ENCODE measurements at regions not wholly inside any gene's neighbourhood (a gene's known extent, or its start where the extent isn't known, plus 50 kb on each side); places are given as distances from the start of the nearest gene placed in this dataset.
"Not testable (repeated sequence)": the region's sequence is repeated elsewhere in the genome, so short reads cannot be mapped to it uniquely, and the experiment has no call there.

GRCh38 chr6:126967296-126968005, 151.0 kb upstream of the RSPO3 start:
- peaks cover 4% of the 10 kb centered on the region; the same call in 1 of the 2 replicates for H3K9me2 ChIP-seq (ENCODE audit: insufficient read depth)
- BruUV-seq (replicated peaks), result no TSS peak
- no peaks in the 10 kb centered on the region for H3F3A ChIP-seq (ENCODE audit: insufficient read depth, low read depth)
- no peak overlapping the region for H3K27ac ChIP-seq
- H3K4me2 ChIP-seq, result no peak overlapping the region
- no peaks in the 10 kb centered on the region for H3K27me3 ChIP-seq (ENCODE audit: insufficient read depth, low read depth)
- no peak overlapping the region for H3K4me3 ChIP-seq
- intact Hi-C loops (cut with micrococcal nuclease; ENCODE audit: unreplicated experiment), result no loop called here
- DNase-seq, result no peak
- H2AFZ ChIP-seq, result no peak overlapping the region
- ChIA-PET CTCF (no interaction called here), POLR2A (ENCODE audit: unreplicated experiment) (no interaction called here)
- no peaks in the 10 kb centered on the region for H3K4me1 ChIP-seq (replicated peaks; ENCODE audit: insufficient read depth)
- H3K36me3 ChIP-seq (ENCODE audit: low read depth), result no peaks in the 10 kb centered on the region
- H3K9me3 ChIP-seq (ENCODE audit: insufficient read depth, low read depth), result no peaks in the 10 kb centered on the region
- no peak for TF ChIP-seq CTCF (conservative IDR thresholded peaks at IDR 0.05)
- TF ChIP-seq EZH2 (IDR thresholded peaks at IDR 0.05; ENCODE audit: low read depth), result no peak
- no peaks in the 10 kb centered on the region for H3K79me2 ChIP-seq (ENCODE audit: low read depth)
- no peaks in the 10 kb centered on the region for H4K20me1 ChIP-seq (ENCODE audit: insufficient read depth)

GRCh38 chr6:126976253-126976797, 142.1 kb upstream of the RSPO3 start:
- H4K20me1 ChIP-seq (ENCODE audit: insufficient read depth), result no peaks in the 10 kb centered on the region
- no peaks in the 10 kb centered on the region for H3F3A ChIP-seq (ENCODE audit: insufficient read depth, low read depth)
- no peaks in the 10 kb centered on the region; the same call in 1 of the 2 replicates for H3K9me3 ChIP-seq (ENCODE audit: insufficient read depth, low read depth)
- 0 out of 2 replicates have a peak, but pooled peaks cover 6% of the 10 kb centered on the region for H3K9me2 ChIP-seq (ENCODE audit: insufficient read depth)
- H3K27ac ChIP-seq, result no peak overlapping the region
- ChIA-PET POLR2A (ENCODE audit: unreplicated experiment) (no interaction called here), CTCF (no interaction called here)
- intact Hi-C loops (cut with micrococcal nuclease; ENCODE audit: unreplicated experiment), result no loop called here
- TF ChIP-seq CTCF (conservative IDR thresholded peaks at IDR 0.05), result no peak
- TF ChIP-seq EZH2 (IDR thresholded peaks at IDR 0.05; ENCODE audit: low read depth), result no peak
- no peak for DNase-seq
- H3K4me1 ChIP-seq (replicated peaks; ENCODE audit: insufficient read depth), result no peaks in the 10 kb centered on the region
- H3K4me2 ChIP-seq, result no peak overlapping the region
- H3K36me3 ChIP-seq (ENCODE audit: low read depth), result no peaks in the 10 kb centered on the region
- no peaks in the 10 kb centered on the region for H3K27me3 ChIP-seq (ENCODE audit: insufficient read depth, low read depth)
- H2AFZ ChIP-seq, result no peak overlapping the region
- no peak overlapping the region for H3K4me3 ChIP-seq
- H3K79me2 ChIP-seq (ENCODE audit: low read depth), result no peaks in the 10 kb centered on the region
- no TSS peak for BruUV-seq (replicated peaks)

- Histone ChIP-seq H3K36me3 (ENCODE audit: low read depth) (no peaks in the 10 kb centered on the region), H3K27ac (no peak overlapping the region)
- no TSS peak for BruUV-seq (replicated peaks)
These were observed 134.7 kb upstream of the RSPO3 start for GRCh38 chr6:126983779-126984178.

GRCh38 chr6:126988125-126988524, 130.3 kb upstream of the RSPO3 start:
- H3K9me2 ChIP-seq (ENCODE audit: insufficient read depth); BruUV-seq (replicated peaks); H3K4me1 ChIP-seq (replicated peaks; ENCODE audit: insufficient read depth); H3K79me2 ChIP-seq (ENCODE audit: low read depth); DNase-seq; H3K9me3 ChIP-seq (ENCODE audit: insufficient read depth, low read depth); H4K20me1 ChIP-seq (ENCODE audit: insufficient read depth); H3F3A ChIP-seq (ENCODE audit: insufficient read depth, low read depth); H2AFZ ChIP-seq; intact Hi-C loops (cut with micrococcal nuclease; ENCODE audit: unreplicated experiment); POLR2A ChIA-PET (ENCODE audit: unreplicated experiment); H3K36me3 ChIP-seq (ENCODE audit: low read depth); CTCF ChIA-PET; H3K4me2 ChIP-seq; H3K27me3 ChIP-seq (ENCODE audit: insufficient read depth, low read depth); H3K4me3 ChIP-seq; H3K27ac ChIP-seq: not testable (repeated sequence)

More at GRCh38 chr6:126983779-126984178, 134.7 kb upstream of the RSPO3 start:
- DNase-seq, result no peak
- H3K27me3 ChIP-seq (ENCODE audit: insufficient read depth, low read depth), result no peaks in the 10 kb centered on the region
- no peaks in the 10 kb centered on the region for H3K4me1 ChIP-seq (replicated peaks; ENCODE audit: insufficient read depth)
- H4K20me1 ChIP-seq (ENCODE audit: insufficient read depth), result no peaks in the 10 kb centered on the region
- TF ChIP-seq CTCF (conservative IDR thresholded peaks at IDR 0.05), result no peak
- TF ChIP-seq EZH2 (IDR thresholded peaks at IDR 0.05; ENCODE audit: low read depth), result no peak
- POLR2A ChIA-PET (ENCODE audit: unreplicated experiment), result no interaction called here
- no peaks in the 10 kb centered on the region for H3K9me2 ChIP-seq (ENCODE audit: insufficient read depth)
- peaks cover 7% of the 10 kb centered on the region; the same call in 1 of the 2 replicates for H3K9me3 ChIP-seq (ENCODE audit: insufficient read depth, low read depth)
- intact Hi-C loops (cut with micrococcal nuclease; ENCODE audit: unreplicated experiment), result no loop called here
- CTCF ChIA-PET, result no interaction called here
- no peak overlapping the region for H3K4me2 ChIP-seq
- no peak overlapping the region for H3K4me3 ChIP-seq
- H3F3A ChIP-seq (ENCODE audit: insufficient read depth, low read depth), result no peaks in the 10 kb centered on the region
- no peak overlapping the region for H2AFZ ChIP-seq
- no peaks in the 10 kb centered on the region for H3K79me2 ChIP-seq (ENCODE audit: low read depth)

Data from PC-9 (cell line).